Endothelial cell of hepatic sinusoid (primary cell): ENCODE measurements at regions not wholly inside any gene's neighbourhood (a gene's known extent, or its start where the extent isn't known, plus 50 kb on each side); places are given as distances from the start of the nearest gene placed in this dataset.

Experiments used
- in situ Hi-C: cut with HindIII; loops from 2 replicates; pipeline ENCODE4 v1.10.0; 2017; ENCODE audit warnings: low sequenced_read_pairs

- in situ Hi-C loops = no loop called here
Measured at GRCh38 chr13:76153239-76153638, 517.1 kb downstream of the LMO7 start.

GRCh38 chr13:76148926-76149325 is 512.8 kb downstream of the LMO7 start:
- in situ Hi-C loops = no loop called here

GRCh38 chr13:76148374-76148773 is 512.2 kb downstream of the LMO7 start:
- in situ Hi-C loops = no loop called here

- in situ Hi-C loops = no loop called here
Measured at GRCh38 chr13:76132532-76132931, 496.4 kb downstream of the LMO7 start.

GRCh38 chr13:76131551-76131950 is 495.4 kb downstream of the LMO7 start:
- in situ Hi-C loops = no loop called here

GRCh38 chr13:76129305-76130000 is 493.3 kb downstream of the LMO7 start:
- in situ Hi-C loops = no loop called here

GRCh38 chr13:76127922-76128321 is 491.8 kb downstream of the LMO7 start:
- in situ Hi-C loops = no loop called here

- in situ Hi-C loops = no loop called here
Measured at GRCh38 chr13:76123548-76123947, 487.4 kb downstream of the LMO7 start.

- in situ Hi-C loops = no loop called here
Measured at GRCh38 chr13:76116751-76117360, 480.7 kb downstream of the LMO7 start.

- in situ Hi-C loops = no loop called here
Measured at GRCh38 chr13:76106763-76107162, 470.6 kb downstream of the LMO7 start.

GRCh38 chr13:76094645-76095044 is 458.5 kb downstream of the LMO7 start:
- in situ Hi-C loops = no loop called here

GRCh38 chr13:76091076-76091475 is 454.9 kb downstream of the LMO7 start:
- in situ Hi-C loops = no loop called here

- in situ Hi-C loops = no loop called here
Measured at GRCh38 chr13:76086729-76087128, 450.6 kb downstream of the LMO7 start.

- in situ Hi-C loops = no loop called here
Measured at GRCh38 chr13:76067850-76068249, 431.7 kb downstream of the LMO7 start.

- in situ Hi-C loops = no loop called here
Measured at GRCh38 chr13:76053181-76053580, 417.1 kb downstream of the LMO7 start.

GRCh38 chr13:76049376-76049746 is 413.2 kb downstream of the LMO7 start:
- in situ Hi-C loops = no loop called here

GRCh38 chr13:76048675-76049375 is 412.7 kb downstream of the LMO7 start:
- in situ Hi-C loops = no loop called here

- in situ Hi-C loops = no loop called here
Measured at GRCh38 chr13:76048131-76048530, 412.0 kb downstream of the LMO7 start.

GRCh38 chr13:76043874-76044273 is 407.7 kb downstream of the LMO7 start:
- in situ Hi-C loops = no loop called here

- in situ Hi-C loops = no loop called here
Measured at GRCh38 chr13:76038920-76039716, 403.0 kb downstream of the LMO7 start.

- in situ Hi-C loops = no loop called here
Measured at GRCh38 chr13:76036176-76036575, 400.0 kb downstream of the LMO7 start.
